ENCODE measurements at regions not wholly inside any gene's neighbourhood (a gene's known extent, or its start where the extent isn't known, plus 50 kb on each side); places are given as distances from the start of the nearest gene placed in this dataset.

DNA sequence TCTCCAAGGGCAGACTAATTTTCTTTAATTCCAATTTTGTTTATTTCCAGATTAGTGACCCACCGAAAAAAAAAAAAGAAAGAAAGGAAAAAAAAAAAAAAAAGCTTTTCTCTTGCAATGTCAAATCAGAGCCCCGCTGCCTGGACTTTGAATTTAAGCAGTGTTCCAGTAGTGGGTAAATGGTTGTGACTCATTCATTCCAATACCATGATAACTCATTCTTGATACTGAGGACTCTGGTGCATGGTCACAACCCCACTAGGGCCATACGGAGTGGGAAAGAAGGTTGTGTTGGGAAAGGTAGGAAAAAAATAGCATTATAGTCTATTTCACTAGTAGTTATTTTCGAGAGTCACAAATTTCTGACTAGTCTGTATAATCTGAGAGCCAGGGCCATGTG, 59.1 kb upstream of the COL8A1 start:
- TF ChIP-seq, protein P1, sequence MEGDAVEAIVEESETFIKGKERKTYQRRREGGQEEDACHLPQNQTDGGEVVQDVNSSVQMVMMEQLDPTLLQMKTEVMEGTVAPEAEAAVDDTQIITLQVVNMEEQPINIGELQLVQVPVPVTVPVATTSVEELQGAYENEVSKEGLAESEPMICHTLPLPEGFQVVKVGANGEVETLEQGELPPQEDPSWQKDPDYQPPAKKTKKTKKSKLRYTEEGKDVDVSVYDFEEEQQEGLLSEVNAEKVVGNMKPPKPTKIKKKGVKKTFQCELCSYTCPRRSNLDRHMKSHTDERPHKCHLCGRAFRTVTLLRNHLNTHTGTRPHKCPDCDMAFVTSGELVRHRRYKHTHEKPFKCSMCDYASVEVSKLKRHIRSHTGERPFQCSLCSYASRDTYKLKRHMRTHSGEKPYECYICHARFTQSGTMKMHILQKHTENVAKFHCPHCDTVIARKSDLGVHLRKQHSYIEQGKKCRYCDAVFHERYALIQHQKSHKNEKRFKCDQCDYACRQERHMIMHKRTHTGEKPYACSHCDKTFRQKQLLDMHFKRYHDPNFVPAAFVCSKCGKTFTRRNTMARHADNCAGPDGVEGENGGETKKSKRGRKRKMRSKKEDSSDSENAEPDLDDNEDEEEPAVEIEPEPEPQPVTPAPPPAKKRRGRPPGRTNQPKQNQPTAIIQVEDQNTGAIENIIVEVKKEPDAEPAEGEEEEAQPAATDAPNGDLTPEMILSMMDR (IDR thresholded peaks at IDR 0.05; ENCODE audit: insufficient read depth, low read length, poor library complexity, severe bottlenecking), result no peak
- TF ChIP-seq EZH2phosphoT487 (conservative IDR thresholded peaks at IDR 0.05; ENCODE audit: low read length), result no peak

All from SU-DHL-6 (cell line).